GM13976 (cell line): ENCODE measurements at regions not wholly inside any gene's neighbourhood (a gene's known extent, or its start where the extent isn't known, plus 50 kb on each side); places are given as distances from the start of the nearest gene placed in this dataset.

Experiments
- DNase-seq: peaks from one replicate; pipeline ENCODE4 v3.0.0; 2012; ENCODE audit warnings: low spot score
- in situ Hi-C: fragments of 300-500 bp; cut with MboI; formaldehyde crosslinking; loops from one replicate; pipeline ENCODE4 v1.12.0; 2022; ENCODE audit warnings: low sequenced_read_pairs, mixed read lengths, inconsistent platforms; ENCODE audit not compliant: unreplicated experiment
- TF ChIP-seq, protein P1 (sequence below): IDR thresholded peaks from 2 replicates; pipeline ENCODE4 v1.5.1; 2012; ENCODE audit warnings: borderline replicate concordance, mild to moderate bottlenecking; ENCODE audit not compliant: insufficient read depth; ENCODE audit errors: extremely low read depth, missing control alignments, control extremely low read depth

DNA sequence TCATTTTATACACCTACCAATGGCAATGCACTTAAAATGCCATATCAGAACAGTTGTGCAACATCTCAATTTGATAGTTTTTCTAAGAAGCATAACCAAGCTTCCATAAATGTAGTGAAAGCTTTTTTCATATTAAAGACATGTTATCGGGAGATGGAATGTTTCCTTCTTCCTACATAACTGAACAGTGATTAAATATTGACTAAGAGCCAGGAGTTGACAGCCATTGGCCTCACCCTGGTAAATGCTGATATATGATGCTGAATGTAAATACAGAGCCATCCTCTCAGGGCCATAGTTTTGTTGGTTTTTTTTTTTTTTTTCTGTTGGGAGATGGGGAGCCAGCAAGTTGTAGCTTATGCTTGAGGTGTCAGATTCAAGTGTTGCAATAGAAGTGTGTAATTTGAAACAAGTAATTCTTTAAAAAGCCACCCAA lies 203.3 kb upstream of the IL12A start:
- in situ Hi-C loops, result no loop called here
- DNase-seq, result no peak
- TF ChIP-seq, protein P1, sequence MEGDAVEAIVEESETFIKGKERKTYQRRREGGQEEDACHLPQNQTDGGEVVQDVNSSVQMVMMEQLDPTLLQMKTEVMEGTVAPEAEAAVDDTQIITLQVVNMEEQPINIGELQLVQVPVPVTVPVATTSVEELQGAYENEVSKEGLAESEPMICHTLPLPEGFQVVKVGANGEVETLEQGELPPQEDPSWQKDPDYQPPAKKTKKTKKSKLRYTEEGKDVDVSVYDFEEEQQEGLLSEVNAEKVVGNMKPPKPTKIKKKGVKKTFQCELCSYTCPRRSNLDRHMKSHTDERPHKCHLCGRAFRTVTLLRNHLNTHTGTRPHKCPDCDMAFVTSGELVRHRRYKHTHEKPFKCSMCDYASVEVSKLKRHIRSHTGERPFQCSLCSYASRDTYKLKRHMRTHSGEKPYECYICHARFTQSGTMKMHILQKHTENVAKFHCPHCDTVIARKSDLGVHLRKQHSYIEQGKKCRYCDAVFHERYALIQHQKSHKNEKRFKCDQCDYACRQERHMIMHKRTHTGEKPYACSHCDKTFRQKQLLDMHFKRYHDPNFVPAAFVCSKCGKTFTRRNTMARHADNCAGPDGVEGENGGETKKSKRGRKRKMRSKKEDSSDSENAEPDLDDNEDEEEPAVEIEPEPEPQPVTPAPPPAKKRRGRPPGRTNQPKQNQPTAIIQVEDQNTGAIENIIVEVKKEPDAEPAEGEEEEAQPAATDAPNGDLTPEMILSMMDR, result no peak

DNA sequence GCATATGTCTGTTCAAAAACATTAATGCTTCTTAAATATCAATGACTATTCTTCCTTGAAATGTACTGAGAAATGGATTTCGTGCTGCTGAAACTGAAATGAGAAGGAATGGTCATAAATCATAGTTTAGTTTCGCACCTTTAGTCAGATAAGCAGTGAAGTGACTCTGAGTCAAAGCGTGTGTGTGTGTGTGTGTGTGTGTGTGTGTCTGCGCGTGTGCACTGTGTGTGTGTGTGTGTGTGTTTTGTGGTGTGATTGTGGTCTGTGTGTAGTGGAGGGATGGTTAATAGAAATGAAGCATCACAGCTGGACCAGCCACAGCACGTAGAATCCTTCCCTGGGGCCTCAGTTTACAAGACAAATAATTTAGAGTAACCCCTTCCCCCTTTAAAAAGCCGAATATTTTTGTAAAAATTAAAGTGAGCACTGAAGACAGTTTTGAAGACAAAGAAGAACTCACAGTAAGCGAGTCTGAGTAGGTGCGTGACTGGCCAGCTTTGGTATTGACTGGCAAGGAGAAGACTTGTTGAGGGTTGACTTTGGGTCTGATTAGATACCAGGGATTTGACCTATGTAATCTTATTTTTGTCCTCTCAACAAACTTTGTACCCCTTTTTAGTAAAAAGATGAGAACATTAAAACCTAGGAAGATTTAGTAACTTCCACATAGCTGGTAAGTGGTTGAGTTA lies 202.0 kb upstream of the IL12A start:
- in situ Hi-C loops, result no loop called here
- TF ChIP-seq, protein P1, result no peak
- DNase-seq, result no peak

DNA sequence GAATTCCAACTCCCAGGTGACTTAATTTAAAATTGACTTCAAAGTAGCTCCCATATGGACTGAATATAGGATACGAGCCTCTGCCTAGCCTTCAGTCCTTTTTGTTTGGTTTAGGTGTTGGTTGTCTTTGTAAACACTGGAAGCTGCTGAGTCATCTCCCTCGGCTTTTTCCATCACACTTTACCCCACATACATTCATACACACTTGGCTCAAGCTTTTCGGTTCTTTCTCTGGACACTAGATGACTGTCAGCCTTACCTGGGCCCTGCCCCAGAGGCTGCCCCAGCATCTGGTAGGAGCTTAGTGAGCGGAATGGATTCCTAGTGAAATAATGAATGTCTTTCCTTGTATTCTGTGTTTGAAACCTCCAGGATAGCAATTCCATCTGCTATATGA lies 201.5 kb upstream of the IL12A start:
- in situ Hi-C loops, result no loop called here
- DNase-seq, result no peak

DNA sequence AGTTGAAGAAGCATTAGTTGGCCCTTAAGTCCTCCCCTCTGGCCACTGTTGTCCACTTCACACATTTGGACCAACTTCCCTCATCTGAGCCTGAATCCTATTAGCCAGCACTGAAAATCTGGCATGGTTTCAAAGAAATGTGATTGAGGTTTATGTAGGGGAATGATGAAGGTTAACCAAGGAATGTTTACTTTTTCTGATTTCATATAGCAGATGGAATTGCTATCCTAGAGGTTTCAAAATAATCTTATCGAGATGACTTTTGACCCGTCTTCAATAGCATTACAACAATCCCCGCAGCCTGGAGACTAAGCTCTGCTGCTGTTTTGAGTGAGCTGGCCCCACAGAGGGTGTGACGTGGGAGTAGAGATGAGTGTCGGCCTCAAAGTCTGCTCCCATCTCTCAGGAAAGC lies 200.8 kb upstream of the IL12A start:
- TF ChIP-seq, protein P1, result no peak
- in situ Hi-C loops, result no loop called here
- no peak for DNase-seq

More for the DNA sequence above, 201.5 kb upstream of the IL12A start:
- TF ChIP-seq, protein P1, result no peak

DNA sequence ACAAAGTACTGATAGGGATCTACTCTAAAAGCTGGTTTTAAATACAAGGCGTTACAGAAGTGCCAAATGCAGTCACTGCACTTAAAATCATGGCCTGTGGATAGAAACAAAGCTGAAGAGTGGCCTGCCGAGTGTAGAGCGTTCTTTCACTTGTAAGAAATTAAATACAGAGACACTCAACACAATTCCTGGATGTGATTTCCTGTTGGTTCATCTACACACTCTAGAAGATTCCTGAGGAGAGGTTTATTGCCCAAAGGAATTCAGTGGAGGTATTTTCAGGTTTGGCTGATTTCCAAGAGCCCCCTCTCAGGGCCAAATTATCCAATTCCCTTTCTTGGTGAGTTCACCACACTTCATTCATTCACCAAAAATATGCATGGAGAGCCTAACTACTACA lies 200.3 kb upstream of the IL12A start:
- TF ChIP-seq, protein P1, result no peak
- DNase-seq, result no peak
- in situ Hi-C loops, result no loop called here

DNA sequence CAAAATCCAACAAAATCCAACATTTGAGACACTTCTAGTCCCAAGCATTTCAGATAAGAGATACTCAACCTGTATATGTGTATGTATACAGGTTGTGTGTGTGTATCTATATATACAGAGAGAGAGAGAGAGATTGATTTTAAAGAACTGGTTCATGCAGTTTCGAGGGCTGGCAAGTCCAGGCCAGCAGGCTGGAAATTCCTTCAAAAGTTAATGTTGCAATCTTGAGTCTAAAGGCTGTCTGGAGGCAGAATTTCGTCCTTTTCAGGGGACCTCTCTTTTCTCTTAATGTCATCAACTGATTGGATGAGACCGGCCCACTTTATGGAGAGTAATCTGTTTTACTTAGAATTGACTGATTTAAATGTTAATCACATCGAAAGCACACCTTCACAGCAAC lies 199.6 kb upstream of the IL12A start:
- TF ChIP-seq, protein P1, result no peak
- no peak for DNase-seq

More for the DNA sequence above, 199.6 kb upstream of the IL12A start:
- in situ Hi-C loops, result no loop called here
